OCI-LY1 (cell line): ENCODE measurements at regions not wholly inside any gene's neighbourhood (a gene's known extent, or its start where the extent isn't known, plus 50 kb on each side); places are given as distances from the start of the nearest gene placed in this dataset.

Source experiments
- CTCF ChIP-seq: fragments of 200-600 bp; sonication (generic), shearing (Covaris generic); IDR thresholded peaks from 2 replicates; pipeline ENCODE4 v1.5.1; 2017; ENCODE audit warnings: mild to moderate bottlenecking, antibody characterized with exemption, low read length, moderate library complexity, mixed read lengths
- EZH2 ChIP-seq: fragments of 200-600 bp; sonication (generic), shearing (Covaris generic); IDR thresholded peaks from 2 replicates; pipeline ENCODE4 v1.8.0; 2017; ENCODE audit warnings: borderline replicate concordance, mixed run types, mild to moderate bottlenecking, antibody characterized with exemption, low read length, moderate library complexity, mixed read lengths

- TF ChIP-seq CTCF (no peak), EZH2 (no peak)
Observed at GRCh38 chr14:22105006-22105623, 431.5 kb upstream of the OR4E1 start.
